UCSD-AML1 (cell line): ENCODE measurements at regions not wholly inside any gene's neighbourhood (a gene's known extent, or its start where the extent isn't known, plus 50 kb on each side); places are given as distances from the start of the nearest gene placed in this dataset.
"Not testable (repeated sequence)": the region's sequence is repeated elsewhere in the genome, so short reads cannot be mapped to it uniquely, and the experiment has no call there.

Experiments
- DNase-seq: peaks from one replicate; lab custom pipeline; 2025; ENCODE audit not compliant: unreplicated experiment; lab: John Stamatoyannopoulos, UW

DNA sequence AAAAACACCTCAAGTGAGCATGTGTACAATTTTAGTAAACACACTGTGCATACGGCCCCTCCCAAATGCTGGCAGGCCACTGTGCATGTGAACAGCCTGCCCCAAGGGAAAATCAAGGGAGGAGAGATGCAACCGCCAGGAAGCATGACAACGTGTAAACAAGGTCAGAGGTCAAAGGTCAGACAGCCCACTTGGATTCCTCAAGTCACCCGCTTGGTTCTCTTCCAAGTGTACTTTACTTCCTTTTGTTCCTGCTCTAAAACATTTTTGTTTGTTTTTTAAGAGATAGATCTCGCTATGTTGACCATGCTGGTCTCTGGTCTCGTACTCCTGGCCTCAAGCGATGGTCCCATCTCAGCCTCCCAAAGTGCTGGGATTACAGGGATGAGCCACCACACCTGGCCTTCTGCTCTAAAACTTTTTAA lies 126.7 kb upstream of the SHB start:
- no peak for DNase-seq

DNA sequence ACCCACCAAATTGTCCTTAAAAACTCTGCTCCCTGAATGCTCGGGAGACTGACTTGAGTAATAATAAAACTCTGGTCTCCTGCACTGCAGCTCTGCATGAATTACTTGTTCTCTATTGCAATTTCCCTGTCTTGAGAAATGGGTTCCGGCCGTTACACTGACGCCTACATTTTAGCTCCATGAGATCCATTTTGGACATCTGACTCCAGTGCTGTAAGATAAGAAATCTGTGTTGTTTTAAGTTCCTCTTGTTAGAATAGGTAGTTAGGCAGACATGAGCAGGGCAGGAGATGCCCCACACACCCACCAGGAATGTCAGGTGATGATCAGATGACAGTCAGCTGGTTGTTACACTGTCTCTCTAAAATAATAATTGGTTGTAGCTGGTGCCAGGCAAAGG lies 125.8 kb upstream of the SHB start:
- DNase-seq, result no peak

DNA sequence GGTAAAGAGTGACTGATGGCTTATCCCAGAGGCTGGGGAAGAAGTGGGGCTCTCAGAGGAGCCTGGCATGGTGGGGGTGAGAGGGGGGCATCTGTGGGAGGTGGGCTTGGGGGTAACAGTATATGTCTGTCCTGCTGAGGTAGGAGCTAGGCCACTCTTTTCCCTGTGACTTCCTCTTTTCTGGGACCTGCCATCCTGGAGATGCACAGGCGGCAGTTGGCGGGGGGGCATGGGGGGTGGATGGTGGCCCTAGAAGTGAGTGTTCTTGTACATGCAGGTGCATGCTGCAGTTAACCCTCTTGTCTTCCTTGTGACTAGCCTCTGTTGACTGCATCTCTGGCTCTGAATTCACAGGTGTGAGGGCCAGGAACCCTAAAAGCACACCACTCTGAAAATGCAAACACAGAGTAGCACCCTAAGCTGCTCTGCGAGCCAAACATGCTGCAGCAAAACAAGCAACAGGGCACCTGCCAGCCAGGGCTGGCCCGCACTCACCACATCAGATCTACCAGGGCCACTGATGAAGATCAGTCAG lies 123.8 kb upstream of the SHB start:
- DNase-seq, result no peak

DNA sequence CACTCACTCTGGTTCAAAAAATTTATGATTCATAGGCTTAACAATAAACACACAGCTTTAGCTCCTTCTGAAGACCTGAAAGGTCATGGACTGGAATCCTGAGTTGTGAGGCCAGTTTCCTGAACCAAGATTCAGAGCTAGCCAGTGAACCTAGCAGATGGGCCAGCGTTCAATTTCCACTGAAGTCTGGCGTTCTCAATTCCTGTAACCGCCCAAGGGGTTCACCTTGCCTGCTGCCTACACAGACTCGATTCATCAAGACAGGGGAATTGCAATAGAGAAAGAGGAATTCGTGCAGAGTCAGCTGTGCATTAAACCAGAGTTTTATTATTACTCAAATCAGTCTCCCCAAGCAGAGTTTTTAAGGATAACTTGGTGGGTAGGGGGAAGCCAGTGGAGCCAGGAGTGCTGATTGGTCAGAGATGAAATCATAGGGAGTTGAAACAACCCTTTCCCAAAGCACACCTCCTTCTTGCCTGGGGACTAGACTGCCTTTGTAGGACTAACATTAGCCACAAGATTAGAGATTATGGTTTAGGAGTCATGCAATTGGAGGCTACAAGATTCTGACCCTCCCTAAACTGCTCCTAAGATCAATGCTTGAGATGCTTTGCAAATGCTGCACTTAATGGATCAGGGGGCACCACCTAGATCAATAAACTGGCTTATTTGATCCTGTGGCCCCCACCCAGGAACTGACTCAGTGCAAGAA lies 117.5 kb upstream of the SHB start:
- DNase-seq, result no peak

DNA sequence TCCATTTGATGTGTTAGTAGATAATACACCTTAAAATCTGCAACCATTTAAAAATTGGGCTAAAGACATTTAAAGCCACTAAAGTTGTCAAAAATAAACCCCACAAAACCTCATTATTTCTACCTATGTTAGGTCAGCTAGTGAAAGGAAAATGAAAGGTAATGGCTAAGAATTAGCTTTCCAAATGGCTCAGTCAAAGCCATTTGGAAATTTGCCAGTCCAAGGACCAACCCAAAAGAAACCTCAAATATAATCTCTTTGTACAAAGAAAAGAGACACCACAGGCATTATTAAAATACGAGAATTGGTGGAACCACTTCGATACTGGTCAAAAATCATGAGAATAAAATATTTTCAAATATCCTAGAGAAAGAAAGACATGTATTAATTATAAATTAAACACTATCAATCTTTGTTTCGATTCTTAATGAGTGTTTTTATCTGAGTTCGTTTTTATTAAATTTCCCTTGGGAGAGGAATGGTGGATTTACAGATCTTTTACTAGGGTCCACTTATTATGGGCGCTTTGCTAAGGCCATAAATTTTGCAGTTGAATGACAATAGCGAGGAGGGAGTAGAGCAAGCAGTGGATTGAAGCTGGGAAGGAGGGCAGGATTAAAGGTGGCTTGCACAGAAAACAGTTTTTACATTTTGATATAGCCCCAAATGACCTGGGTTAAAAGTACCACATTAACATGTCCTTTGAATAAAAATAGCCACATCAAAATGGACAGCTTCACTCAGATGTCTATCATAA lies 116.8 kb upstream of the SHB start:
- DNase-seq, result no peak

DNA sequence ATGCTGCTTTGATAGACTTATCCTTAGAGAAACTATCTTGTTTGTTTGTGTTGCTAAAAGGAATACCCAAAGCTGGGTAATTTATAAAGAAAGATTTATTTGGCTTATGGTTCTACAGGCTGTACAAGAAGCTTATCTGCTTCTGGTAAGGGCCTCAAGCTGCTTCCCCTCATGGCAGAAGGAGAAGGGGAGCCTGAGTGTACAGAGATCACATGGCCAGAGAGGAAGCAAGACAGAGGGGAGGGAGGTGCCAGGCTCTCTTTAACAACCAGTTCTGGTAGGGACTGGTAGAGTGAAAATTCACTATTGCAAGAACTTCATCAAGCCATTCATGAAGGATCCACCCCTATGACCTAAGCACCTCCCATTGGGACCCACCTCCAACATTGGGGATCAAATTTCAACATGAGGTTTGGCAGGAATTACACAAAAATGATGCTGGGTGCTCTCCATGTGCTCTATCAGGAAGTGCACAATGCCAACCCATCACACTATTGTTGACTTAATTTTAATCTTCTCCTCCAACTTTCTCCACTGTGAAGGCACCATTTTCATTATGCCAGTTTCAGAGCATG lies 115.1 kb upstream of the SHB start:
- DNase-seq, result no peak

DNA sequence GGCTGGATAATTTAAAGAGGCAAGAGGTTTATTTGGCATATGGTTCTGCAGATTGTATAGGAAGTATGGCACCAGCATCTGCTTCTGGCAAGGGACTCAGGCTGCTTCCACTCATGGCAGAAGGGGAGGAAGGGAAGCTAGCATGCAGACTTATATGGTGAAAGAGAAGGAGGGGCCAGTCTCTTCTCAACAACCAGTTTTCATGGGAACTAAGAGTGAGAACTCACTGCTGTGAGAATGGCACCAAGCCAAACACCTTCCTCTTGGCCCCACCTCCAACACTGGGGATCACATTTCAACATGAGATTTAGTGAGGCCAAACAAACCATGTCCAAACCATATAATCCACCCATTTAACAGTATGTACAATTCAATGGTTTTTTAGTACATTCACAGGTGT lies 113.3 kb upstream of the SHB start:
- no peak for DNase-seq

DNA sequence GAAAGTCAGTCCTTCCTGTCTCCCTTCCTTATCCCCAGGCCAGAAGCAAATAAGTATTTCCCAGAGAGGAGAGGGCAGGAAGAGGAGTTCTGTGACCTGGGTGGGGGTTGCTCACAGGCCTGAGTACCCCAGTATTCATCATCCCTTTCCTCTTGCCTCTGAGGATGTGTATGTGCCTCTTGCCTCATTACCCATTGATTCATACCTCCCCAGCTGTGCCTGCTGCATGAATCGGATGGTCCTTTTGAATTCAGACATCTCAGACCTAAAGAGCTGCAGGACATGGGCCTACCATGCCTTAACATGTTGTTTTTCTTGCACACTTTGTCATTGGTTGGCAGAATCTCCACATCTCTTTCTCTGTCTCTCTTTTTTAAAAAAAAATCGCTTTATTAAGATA lies 112.8 kb upstream of the SHB start:
- DNase-seq, result no peak

DNA sequence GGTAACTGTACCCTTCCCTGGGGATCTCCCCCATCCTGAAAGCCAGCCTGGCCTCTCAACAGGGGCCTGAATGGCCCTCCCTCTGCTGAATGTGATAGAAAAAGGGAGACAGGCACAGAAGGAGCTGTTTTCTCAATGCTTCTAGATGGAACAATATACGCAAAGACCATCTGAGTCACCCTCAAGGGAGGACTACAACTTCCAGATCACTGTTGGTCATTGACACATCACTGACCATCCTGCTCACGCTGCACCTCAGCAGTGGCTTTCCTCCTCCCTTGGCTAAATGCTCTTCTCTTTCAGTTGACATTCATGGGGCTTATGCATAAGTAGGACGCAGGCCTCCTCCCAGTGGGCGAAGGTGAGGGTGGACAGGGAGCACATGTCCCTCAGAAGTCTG lies 112.2 kb upstream of the SHB start:
- DNase-seq, result no peak

DNA sequence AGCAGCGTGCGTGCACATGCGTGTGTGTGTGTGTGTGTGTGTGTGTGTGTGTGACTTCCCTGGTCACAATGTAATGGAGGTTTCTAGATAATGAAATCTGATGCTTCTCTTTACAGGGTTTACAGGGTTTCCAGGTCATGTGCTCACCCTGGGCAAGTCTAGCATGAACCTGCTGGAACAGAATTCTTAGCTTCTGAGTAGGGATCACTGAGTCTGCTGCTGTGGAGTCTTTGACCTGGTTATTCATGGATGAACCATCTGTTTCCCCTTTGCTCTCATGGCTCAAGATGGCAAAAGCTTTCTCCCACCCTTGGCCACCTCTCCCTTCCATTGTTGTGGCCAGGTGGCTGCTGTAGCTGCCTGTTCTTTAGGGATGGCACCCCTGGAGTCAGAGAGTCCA lies 111.6 kb upstream of the SHB start:
- DNase-seq, result no peak

DNA sequence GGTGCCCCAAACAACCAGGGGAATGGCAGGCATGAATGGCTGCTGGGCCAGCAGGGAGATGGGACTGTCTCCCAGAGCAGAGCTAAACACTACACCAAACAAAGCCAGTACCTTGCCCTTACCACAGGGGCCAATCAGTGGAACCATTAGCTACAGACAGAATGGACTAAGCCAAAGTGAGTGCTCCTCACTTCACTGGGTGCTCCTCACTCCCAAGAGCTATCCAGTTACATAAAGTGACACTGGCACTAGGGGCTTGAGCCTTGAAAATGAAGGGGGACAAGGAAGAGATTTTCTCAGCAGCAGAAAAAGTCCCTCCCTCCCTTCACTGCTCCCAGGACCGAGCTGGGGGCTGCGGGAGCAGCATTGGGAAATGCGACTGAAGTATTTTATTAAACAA lies 110.9 kb upstream of the SHB start:
- no peak for DNase-seq

DNA sequence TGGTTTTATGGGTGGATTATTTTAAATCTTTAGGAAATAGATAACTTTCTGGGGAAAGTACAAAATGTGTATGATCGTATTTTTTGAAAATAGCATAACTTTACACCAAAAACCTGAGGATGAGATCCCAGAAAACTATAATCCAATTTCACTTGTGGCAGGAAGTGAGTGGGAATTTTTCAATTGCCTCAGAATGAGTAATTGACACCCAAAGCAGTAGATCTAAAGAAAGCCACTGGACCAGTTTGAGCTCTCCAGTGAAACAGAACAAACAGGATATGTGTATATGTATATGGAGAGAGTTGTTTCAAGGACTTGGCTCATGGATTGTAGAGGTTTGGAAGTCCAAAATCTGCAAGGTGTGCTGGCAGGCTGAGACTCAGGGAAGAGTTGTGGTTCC lies 109.2 kb upstream of the SHB start:
- DNase-seq, result no peak

DNA sequence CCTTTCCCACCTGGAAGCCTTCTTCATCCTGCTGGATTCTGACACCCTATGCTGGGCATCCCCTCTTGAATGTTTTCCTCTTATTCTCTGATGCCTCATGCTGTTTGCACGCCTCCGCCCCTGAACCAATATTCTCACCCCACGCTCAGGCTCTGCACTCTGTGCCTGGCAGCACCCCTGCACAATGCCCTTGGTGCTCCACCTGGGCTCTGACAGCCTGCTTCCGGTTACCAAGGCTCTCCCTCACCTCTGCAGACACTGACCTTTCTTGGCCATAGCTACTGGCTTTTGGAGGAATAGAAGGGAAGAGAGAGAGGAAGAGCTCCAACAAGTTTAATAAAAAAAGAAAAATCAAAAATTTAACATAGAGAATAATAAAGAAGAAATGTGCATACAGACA lies 108.7 kb upstream of the SHB start:
- DNase-seq, result no peak

DNA sequence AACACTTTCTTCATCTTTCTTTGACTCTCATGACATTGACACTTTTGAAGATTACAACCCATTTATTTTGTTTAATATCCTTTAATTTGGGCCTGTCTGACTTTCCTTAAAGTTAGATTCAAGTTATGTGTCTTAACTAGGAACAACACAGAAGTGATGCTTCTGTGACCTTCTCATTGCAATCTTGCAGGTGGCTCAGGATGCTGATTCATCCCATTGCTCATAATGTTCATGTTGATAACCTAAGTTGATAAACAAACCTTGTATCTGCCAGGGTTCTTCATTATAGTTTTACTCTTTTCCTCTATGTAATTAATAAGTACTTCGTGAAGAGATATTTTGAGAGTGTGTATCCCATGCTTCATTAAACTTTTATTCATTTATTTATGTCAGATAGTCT lies 107.2 kb upstream of the SHB start:
- no peak for DNase-seq

DNA sequence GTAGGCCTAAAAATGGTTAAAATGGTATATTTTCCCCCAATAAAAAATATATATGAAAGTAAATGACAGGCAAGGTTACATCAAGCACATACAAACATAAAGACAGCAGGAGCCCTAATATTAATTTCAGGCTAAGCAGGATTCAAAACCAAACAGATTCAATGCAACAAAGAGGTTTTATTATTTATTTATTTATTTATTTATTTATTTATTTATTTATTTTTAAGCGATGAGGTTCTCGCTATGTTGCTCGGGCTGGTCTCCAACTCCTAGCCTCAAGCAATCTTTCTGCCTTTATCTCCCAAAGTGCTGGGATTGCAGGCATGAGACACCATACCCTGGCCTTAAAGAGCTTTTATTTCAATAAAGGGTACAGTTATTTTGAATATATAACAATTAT lies 106.4 kb upstream of the SHB start:
- DNase-seq, result no peak

DNA sequence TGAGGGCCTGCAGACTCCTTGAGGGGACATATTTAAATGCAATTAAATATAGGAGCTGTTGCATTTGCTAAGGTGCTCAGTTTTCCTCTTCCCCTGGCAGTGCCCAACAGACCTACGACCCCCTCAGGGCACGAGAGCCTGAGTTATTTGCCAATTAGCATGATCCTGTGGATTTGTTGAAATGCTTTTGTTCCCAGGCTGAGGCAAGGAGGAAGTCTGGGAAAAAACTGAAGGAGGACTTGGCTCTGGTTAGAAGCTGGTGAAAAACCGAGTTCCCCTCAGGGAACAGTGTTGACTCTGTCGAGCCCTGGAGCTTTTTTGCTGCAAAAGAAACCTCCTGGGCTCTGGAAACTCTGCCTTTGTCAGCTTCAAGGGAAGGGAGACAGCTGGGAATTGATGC lies 103.6 kb upstream of the SHB start:
- no peak for DNase-seq

DNA sequence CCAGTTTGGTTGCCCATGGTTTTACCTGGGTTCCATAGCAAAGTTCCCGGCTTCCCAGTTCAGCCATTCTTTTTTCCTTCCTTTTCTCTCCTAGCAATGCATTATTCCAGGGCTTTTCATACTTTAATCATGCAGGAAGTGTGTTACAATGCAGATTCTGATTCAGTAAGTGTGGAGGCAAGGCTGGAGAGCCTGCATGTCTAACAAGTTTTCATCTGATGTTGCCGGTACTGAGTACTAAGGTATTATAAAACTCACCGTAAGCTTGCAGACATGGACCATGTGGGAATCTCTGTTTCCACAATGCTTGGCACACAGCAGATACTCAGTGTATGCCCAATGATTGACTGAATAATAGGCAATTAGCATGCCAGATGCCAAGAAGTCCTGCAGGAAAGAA lies 102.9 kb upstream of the SHB start:
- DNase-seq, result no peak

DNA sequence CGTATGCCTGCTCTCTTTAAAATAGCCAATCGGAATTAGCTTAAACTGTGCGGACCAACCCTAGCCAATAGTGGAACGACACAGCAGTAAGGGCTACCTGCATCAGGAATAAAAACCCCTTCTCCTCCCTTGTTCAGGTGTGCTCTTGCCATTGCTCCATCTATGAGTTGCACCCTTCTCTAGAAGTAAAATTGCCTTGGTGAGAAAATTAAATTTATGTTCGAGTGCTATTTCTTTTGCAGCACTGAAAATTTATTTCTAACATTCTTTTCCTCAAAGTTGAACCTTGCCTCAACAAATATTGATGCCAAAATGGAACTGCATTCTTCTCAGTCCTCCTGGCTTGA lies 102.5 kb upstream of the SHB start:
- no peak for DNase-seq

DNA sequence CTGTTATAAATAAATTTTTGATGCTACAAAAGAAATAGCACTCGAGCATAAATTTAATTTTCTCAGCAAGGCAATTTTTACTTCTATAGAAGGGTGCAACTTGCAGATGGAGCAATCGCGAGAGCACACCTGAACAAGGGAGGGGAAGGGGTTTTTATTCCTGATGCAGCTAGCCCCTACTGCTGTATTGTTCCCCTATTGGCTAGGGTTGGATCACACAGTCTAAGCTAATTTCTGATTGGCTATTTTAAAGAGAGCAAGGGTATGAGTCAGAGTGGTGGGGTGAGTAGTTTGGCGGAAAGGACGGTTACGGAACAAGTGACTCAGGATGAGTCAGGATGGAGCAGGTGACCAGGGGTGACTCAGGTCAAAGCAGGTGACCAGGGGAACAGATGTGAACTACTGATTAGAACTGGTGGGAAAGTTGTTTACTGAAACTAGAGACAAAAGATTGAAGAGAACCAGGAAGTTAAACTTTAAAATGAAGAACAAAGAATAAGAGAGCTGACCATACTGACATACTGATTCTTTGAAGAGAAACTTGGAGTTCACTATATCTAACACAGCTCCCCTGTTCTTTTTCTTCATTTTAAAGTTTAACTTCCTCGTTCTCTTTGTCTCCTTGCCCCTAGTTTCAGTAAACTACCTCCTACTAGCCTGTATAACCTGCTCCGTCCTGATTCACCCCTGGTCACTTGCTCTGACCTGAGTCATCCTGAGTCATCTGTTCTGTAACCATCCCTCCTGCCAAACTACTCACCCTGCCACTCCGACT lies 101.9 kb upstream of the SHB start:
- not testable (repeated sequence) for DNase-seq

DNA sequence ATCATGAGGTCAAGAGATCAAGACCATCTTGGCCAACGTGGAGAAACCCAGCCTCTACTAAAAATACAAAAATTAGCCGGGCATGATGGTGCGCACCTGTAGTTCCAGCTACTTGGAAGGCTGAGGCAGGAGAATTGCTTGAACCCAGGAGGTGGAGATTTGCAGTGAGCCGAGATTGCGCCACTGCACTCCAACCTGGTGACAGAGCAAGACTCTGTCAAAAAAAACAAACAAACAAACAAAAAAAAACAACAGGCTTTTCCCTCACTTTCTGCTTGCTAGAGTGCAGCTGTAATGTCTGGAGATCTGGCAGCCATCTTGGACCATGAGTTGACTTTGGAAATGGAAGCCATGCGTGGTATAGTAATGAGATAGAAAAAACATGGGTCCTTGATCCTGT lies 101.1 kb upstream of the SHB start:
- DNase-seq, result not testable (repeated sequence)

DNA sequence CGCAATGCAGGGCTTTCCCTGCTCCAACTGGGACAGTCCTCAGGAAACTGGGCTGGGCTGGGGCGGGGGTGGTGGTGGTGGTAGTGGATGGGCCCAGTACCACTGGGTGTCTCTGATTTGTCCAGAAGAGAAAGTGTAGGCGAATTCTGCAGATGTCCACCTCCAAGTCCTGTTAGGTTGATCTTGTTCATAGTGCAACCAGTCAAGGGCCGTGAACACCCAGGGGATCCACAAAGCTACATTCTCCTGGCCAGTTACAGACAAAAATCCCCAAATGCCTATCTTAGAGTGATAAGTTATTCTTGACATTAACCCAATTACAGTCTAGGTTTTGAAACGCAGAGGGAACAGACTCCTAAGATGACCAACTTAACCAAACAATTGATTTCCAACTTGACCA lies 97.5 kb upstream of the SHB start:
- no peak for DNase-seq
